Neural progenitor cell (in vitro differentiated cells): ENCODE measurements at regions not wholly inside any gene's neighbourhood (a gene's known extent, or its start where the extent isn't known, plus 50 kb on each side); places are given as distances from the start of the nearest gene placed in this dataset.
A peak's percentile ranks its signal among the peaks of the same experiment; 100 is the strongest.

Experiments used
- DNase-seq: peaks from one replicate; pipeline ENCODE4 v3.0.0-alpha.2; 2016; ENCODE audit warnings: low spot score
- H2AFZ ChIP-seq: fragments of 200-600 bp; sonication (generic); replicated peaks from 2 replicates; pipeline ENCODE4 v1.6.1; 2016; ENCODE audit warnings: antibody characterized with exemption
- H3F3A ChIP-seq: fragments of 200-600 bp; sonication (generic); 2 replicates; pipeline ENCODE4 v1.6.1; 2016; ENCODE audit warnings: antibody characterized with exemption, low read depth
- H3K27ac ChIP-seq: fragments of 200-600 bp; sonication (generic); 2 replicates; pipeline ENCODE4 v1.5.1; 2016; ENCODE audit warnings: mild to moderate bottlenecking
- H3K27me3 ChIP-seq: fragments of 200-600 bp; sonication (generic); 2 replicates; pipeline ENCODE4 v1.6.1; 2016; ENCODE audit warnings: mild to moderate bottlenecking, moderate library complexity
- H3K36me3 ChIP-seq: fragments of 200-600 bp; sonication (generic); 2 replicates; pipeline ENCODE4 v1.5.1; 2016
- H3K4me1 ChIP-seq: fragments of 200-600 bp; sonication (generic); 2 replicates; pipeline ENCODE4 v1.6.1; 2016; ENCODE audit warnings: mixed run types
- H3K4me2 ChIP-seq: fragments of 200-600 bp; sonication (generic); 2 replicates; pipeline ENCODE4 v1.6.1; 2016
- H3K4me3 ChIP-seq: fragments of 200-600 bp; sonication (generic); 2 replicates; pipeline ENCODE4 v1.5.1; 2016
- H3K79me2 ChIP-seq: fragments of 200-600 bp; sonication (generic); 2 replicates; pipeline ENCODE4 v1.6.1; 2016; ENCODE audit warnings: low read depth
- H3K9ac ChIP-seq: fragments of 200-600 bp; sonication (generic); 2 replicates; pipeline ENCODE4 v1.6.1; 2016
- H3K9me3 ChIP-seq: fragments of 200-600 bp; sonication (generic); 2 replicates; pipeline ENCODE4 v1.5.1; 2016; ENCODE audit warnings: low read depth
- H4K20me1 ChIP-seq: fragments of 200-600 bp; sonication (generic); 2 replicates; pipeline ENCODE4 v1.6.1; 2016; ENCODE audit warnings: low read depth
- H3K27ac Mint-ChIP-seq: 3 replicates; pipeline ENCODE4 v1.8.0; 2021; ENCODE audit warnings: mixed read lengths
- H3K27me3 Mint-ChIP-seq: 2 replicates; pipeline ENCODE4 v1.8.0; 2022; ENCODE audit warnings: low read depth, mild to moderate bottlenecking, inconsistent platforms, moderate library complexity, mixed read lengths; ENCODE audit not compliant: insufficient read depth
- H3K36me3 Mint-ChIP-seq: 3 replicates; pipeline ENCODE4 v1.8.0; 2021; ENCODE audit warnings: mixed read lengths
- H3K4me1 Mint-ChIP-seq: 3 replicates; pipeline ENCODE4 v1.8.0; 2021; ENCODE audit warnings: mixed read lengths
- H3K4me3 Mint-ChIP-seq: 3 replicates; pipeline ENCODE4 v1.8.0; 2021; ENCODE audit warnings: mild to moderate bottlenecking, moderate library complexity, mixed read lengths
- H3K9me3 Mint-ChIP-seq: 3 replicates; pipeline ENCODE4 v1.8.0; 2020; ENCODE audit warnings: mixed read lengths
- EZH2 ChIP-seq: fragments of 200-600 bp; sonication (generic); IDR thresholded peaks from 2 replicates; pipeline ENCODE4 v1.6.1; 2017; ENCODE audit warnings: antibody characterized with exemption, mild to moderate bottlenecking, moderate library complexity
- EZH2phosphoT487 ChIP-seq: fragments of 200-600 bp; sonication (generic); IDR thresholded peaks from 2 replicates; pipeline ENCODE4 v1.6.1; 2017; ENCODE audit warnings: antibody characterized with exemption
- TF ChIP-seq, protein P1 (sequence below): fragments of 200-600 bp; sonication (generic); IDR thresholded peaks from 2 replicates; pipeline ENCODE4 v1.5.1; 2017; ENCODE audit warnings: antibody characterized with exemption, mild to moderate bottlenecking

DNA sequence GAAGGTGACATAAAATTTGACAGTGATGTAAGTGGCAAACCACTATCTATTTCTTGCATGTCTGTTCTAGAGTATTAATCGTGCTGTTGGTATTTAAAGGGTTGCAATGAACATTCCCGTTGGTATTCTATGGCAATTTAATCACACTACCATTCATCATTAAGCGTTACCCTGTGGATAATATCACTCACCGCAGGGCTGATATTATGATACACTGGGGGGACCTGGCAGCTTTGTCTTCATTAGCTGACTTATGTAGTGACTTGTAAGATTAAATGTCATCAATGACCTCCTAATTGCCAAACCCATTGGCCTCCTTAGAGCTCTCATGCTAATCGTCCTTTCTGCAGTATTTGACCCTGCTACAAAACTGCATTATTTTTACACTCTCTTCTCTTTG, 624.5 kb upstream of the VSTM2A start:
- Histone ChIP-seq H3K27me3 (no peaks in the 10 kb centered on the region), H3K4me1 (no peaks in the 10 kb centered on the region), H3K27ac (no peak overlapping the region), H2AFZ (no peak overlapping the region), H3K9ac (no peak overlapping the region), H3F3A (no peaks in the 10 kb centered on the region), H3K4me2 (no peak overlapping the region), H3K9me3 (no peaks in the 10 kb centered on the region), H3K4me3 (no peak overlapping the region), H3K36me3 (no peaks in the 10 kb centered on the region), H3K79me2 (no peaks in the 10 kb centered on the region), H4K20me1 (no peaks in the 10 kb centered on the region)
- no peak for DNase-seq
- no peak overlapping the region for H3K4me3 Mint-ChIP-seq
- H3K27ac Mint-ChIP-seq, result no peak overlapping the region
- no peaks in the 10 kb centered on the region for H3K36me3 Mint-ChIP-seq
- H3K27me3 Mint-ChIP-seq, result peaks cover 2% of the 10 kb centered on the region
- no peaks in the 10 kb centered on the region for H3K4me1 Mint-ChIP-seq
- TF ChIP-seq EZH2phosphoT487 (no peak), EZH2 (no peak)
- TF ChIP-seq, protein P1, sequence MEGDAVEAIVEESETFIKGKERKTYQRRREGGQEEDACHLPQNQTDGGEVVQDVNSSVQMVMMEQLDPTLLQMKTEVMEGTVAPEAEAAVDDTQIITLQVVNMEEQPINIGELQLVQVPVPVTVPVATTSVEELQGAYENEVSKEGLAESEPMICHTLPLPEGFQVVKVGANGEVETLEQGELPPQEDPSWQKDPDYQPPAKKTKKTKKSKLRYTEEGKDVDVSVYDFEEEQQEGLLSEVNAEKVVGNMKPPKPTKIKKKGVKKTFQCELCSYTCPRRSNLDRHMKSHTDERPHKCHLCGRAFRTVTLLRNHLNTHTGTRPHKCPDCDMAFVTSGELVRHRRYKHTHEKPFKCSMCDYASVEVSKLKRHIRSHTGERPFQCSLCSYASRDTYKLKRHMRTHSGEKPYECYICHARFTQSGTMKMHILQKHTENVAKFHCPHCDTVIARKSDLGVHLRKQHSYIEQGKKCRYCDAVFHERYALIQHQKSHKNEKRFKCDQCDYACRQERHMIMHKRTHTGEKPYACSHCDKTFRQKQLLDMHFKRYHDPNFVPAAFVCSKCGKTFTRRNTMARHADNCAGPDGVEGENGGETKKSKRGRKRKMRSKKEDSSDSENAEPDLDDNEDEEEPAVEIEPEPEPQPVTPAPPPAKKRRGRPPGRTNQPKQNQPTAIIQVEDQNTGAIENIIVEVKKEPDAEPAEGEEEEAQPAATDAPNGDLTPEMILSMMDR, result no peak
- no peaks in the 10 kb centered on the region for H3K9me3 Mint-ChIP-seq

DNA sequence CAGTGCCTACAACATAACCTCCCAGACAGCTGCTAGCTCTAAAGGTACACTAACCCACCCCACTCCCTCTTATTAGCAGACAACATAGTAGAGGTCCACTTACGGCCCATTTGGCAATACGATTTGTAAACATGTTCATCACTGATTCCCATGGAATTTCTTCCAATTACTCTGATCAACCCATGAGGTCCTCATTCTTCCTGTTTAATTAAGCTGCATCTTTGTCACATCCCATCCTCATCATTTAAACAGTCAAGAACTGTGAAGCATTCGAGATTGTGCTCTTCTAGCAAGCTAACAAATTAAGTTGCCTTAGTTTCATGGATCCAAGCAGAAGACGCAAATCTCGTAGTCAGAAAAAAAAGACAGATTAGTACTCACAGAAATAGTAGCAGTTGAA, 622.2 kb upstream of the VSTM2A start:
- TF ChIP-seq EZH2phosphoT487, result no peak
- TF ChIP-seq, protein P1, result no peak
- TF ChIP-seq EZH2, result no peak
- Histone ChIP-seq H3K27me3 (no peaks in the 10 kb centered on the region), H3F3A (no peaks in the 10 kb centered on the region), H4K20me1 (no peaks in the 10 kb centered on the region), H3K9me3 (no peaks in the 10 kb centered on the region), H3K4me1 (no peaks in the 10 kb centered on the region), H3K36me3 (no peaks in the 10 kb centered on the region), H3K4me2 (no peak overlapping the region), H2AFZ (no peak overlapping the region), H3K9ac (no peak overlapping the region), H3K27ac (no peak overlapping the region), H3K4me3 (no peak overlapping the region), H3K79me2 (no peaks in the 10 kb centered on the region)
- no peak for DNase-seq
- Mint-ChIP-seq H3K36me3 (no peaks in the 10 kb centered on the region), H3K9me3 (no peaks in the 10 kb centered on the region), H3K4me3 (no peak overlapping the region), H3K27ac (no peak overlapping the region), H3K4me1 (no peaks in the 10 kb centered on the region), H3K27me3 (no peaks in the 10 kb centered on the region)

DNA sequence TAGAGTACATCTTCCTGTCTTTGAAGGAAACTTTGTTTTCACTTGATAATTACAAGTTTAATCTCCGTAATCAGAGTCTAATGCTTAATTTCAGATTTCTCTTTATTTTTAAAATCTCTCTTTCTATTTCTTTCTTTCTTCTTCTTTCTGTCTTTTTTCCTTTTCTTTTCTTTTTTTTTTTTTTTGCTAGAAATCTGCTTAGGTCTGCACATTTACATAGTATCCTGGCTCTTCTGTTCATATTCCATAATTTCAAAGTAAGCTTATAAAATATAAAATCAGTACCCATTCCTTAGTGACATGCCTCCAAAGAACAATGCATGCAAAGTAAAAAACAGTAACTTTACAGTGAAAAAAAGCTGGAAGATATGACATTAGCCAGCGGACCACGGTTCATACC, 601.7 kb upstream of the VSTM2A start:
- H3F3A ChIP-seq, result no peaks in the 10 kb centered on the region
- H3K27ac ChIP-seq, result no peak overlapping the region
- Mint-ChIP-seq H3K36me3 (no peaks in the 10 kb centered on the region), H3K4me3 (no peak overlapping the region), H3K9me3 (no peaks in the 10 kb centered on the region), H3K27ac (no peak overlapping the region), H3K27me3 (no peaks in the 10 kb centered on the region), H3K4me1 (no peaks in the 10 kb centered on the region)
- H3K4me2 ChIP-seq, result no peak overlapping the region
- H3K9ac ChIP-seq, result no peak overlapping the region
- H3K27me3 ChIP-seq, result no peaks in the 10 kb centered on the region
- no peaks in the 10 kb centered on the region for H3K79me2 ChIP-seq
- H2AFZ ChIP-seq, result no peak overlapping the region
- H3K9me3 ChIP-seq, result no peaks in the 10 kb centered on the region
- no peak for TF ChIP-seq EZH2phosphoT487
- no peak for TF ChIP-seq EZH2
- TF ChIP-seq, protein P1, result no peak
- no peaks in the 10 kb centered on the region for H4K20me1 ChIP-seq
- H3K36me3 ChIP-seq, result no peaks in the 10 kb centered on the region
- H3K4me3 ChIP-seq, result no peak overlapping the region
- no peak for DNase-seq
- H3K4me1 ChIP-seq, result no peaks in the 10 kb centered on the region

DNA sequence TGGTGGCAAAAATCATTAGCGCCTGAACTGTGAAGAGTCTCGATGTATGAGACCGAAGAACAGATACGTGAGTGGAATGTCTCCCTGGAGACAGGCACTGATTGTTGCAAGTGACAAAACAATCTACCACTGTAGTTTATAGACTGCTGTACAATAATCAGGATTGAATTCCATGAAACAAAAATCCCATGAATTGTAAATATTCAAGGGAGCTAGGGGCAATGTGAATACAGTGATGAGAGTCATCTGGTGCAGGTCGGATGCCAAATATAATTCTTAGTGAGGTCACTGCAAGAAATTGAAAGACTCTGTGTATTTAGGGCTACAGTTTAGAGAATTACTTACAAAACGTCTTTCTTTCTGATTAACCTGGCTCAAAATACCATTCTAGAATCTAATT, 594.4 kb upstream of the VSTM2A start:
- H3K9ac ChIP-seq, result no peak overlapping the region

More for the DNA sequence above, 594.4 kb upstream of the VSTM2A start:
- Histone ChIP-seq H3K36me3 (no peaks in the 10 kb centered on the region), H3F3A (no peaks in the 10 kb centered on the region), H4K20me1 (no peaks in the 10 kb centered on the region), H3K4me1 (no peaks in the 10 kb centered on the region), H3K4me2 (no peak overlapping the region), H3K9me3 (no peaks in the 10 kb centered on the region), H3K79me2 (no peaks in the 10 kb centered on the region), H3K4me3 (no peak overlapping the region), H3K27ac (no peak overlapping the region), H2AFZ (peak overlapping the region; percentile 2), H3K27me3 (no peaks in the 10 kb centered on the region)
- TF ChIP-seq EZH2phosphoT487, result no peak
- no peak for TF ChIP-seq EZH2
- TF ChIP-seq, protein P1, result no peak
- no peak overlapping the region for H3K4me3 Mint-ChIP-seq
- H3K9me3 Mint-ChIP-seq, result no peaks in the 10 kb centered on the region
- no peak overlapping the region for H3K27ac Mint-ChIP-seq
- H3K36me3 Mint-ChIP-seq, result no peaks in the 10 kb centered on the region
- DNase-seq, result no peak
- H3K4me1 Mint-ChIP-seq, result no peaks in the 10 kb centered on the region
- H3K27me3 Mint-ChIP-seq, result no peaks in the 10 kb centered on the region
